Liver (tissue), 8 donors: ENCODE measurements at regions not wholly inside any gene's neighbourhood (a gene's known extent, or its start where the extent isn't known, plus 50 kb on each side); places are given as distances from the start of the nearest gene placed in this dataset.

ENCODE experiments used
- DNase-seq: peaks from one replicate; pipeline ENCODE4 v3.0.0-alpha.2; 2017; ENCODE audit warnings: low spot score
- H3K27ac ChIP-seq, 2 donors: one replicate each; pipeline ENCODE4 v1.7.0; 2013; ENCODE audit warnings: inconsistent platforms in 2 of 2, low read length in 2 of 2, control low read depth in 1 of 2, low read depth in 1 of 2, mild to moderate bottlenecking in 1 of 2
- H3K27me3 ChIP-seq, 4 donors: one replicate each; pipeline versions ENCODE4 v1.6.1 to v1.7.0; 2013; ENCODE audit warnings: low read length in 3 of 4, inconsistent platforms in 1 of 4, mild to moderate bottlenecking in 1 of 4, moderate library complexity in 1 of 4; ENCODE audit not compliant: control insufficient read depth in 4 of 4, insufficient read depth in 4 of 4
- H3K36me3 ChIP-seq, 4 donors: one replicate each; pipeline versions ENCODE4 v1.6.1 to v1.7.0; 2013; ENCODE audit warnings: low read length in 3 of 4, mild to moderate bottlenecking in 3 of 4, low read depth in 1 of 4, moderate library complexity in 1 of 4; ENCODE audit not compliant: control insufficient read depth in 4 of 4, insufficient read depth in 3 of 4
- H3K4me1 ChIP-seq, 4 donors: one replicate each; pipeline versions ENCODE4 v1.6.1 to v1.7.0; 2013; ENCODE audit warnings: low read length in 3 of 4, mild to moderate bottlenecking in 3 of 4, moderate library complexity in 1 of 4; ENCODE audit not compliant: control insufficient read depth in 4 of 4, insufficient read depth in 4 of 4
- H3K4me3 ChIP-seq, 3 donors: one replicate each; pipeline versions ENCODE4 v1.6.1 to v1.7.0; 2013; ENCODE audit warnings: low read length in 3 of 3, control low read depth in 1 of 3, low read depth in 1 of 3, mild to moderate bottlenecking in 1 of 3
- H3K9ac ChIP-seq, 2 donors: one replicate each; pipeline ENCODE4 v1.7.0; 2013; ENCODE audit warnings: low read length in 2 of 2, mild to moderate bottlenecking in 2 of 2, moderate library complexity in 2 of 2, control low read depth in 1 of 2, low read depth in 1 of 2
- H3K9me3 ChIP-seq, 4 donors: one replicate each; pipeline versions ENCODE4 v1.6.1 to v1.7.0; 2013; ENCODE audit warnings: low read length in 3 of 4; ENCODE audit not compliant: control insufficient read depth in 4 of 4
- CTCF ChIP-seq: fragments of 150-350 bp; IDR thresholded peaks from 2 replicates; pipeline ENCODE4 v1.5.1; 2017; ENCODE audit warnings: improper control_type of control experiment, low read depth, low read length; ENCODE audit not compliant: missing input control
- EGR1 ChIP-seq, 2 donors: IDR thresholded peaks; 2 replicates each; pipeline ENCODE4 v1.6.1; 2016 to 2018; ENCODE audit warnings: antibody characterized with exemption in 2 of 2, low read depth in 2 of 2
- FOXA1 ChIP-seq: IDR thresholded peaks from 2 replicates; pipeline ENCODE4 v1.6.1; 2016; ENCODE audit warnings: antibody characterized with exemption
- FOXA2 ChIP-seq: IDR thresholded peaks from 2 replicates; pipeline ENCODE4 v1.6.1; 2016; ENCODE audit warnings: antibody characterized with exemption
- HNF4A ChIP-seq, 2 donors: conservative IDR thresholded peaks; 2 replicates each; pipeline ENCODE4 v1.6.1; 2016; ENCODE audit warnings: antibody characterized with exemption in 2 of 2, mild to moderate bottlenecking in 2 of 2
- HNF4G ChIP-seq: IDR thresholded peaks from 2 replicates; pipeline ENCODE4 v1.6.1; 2016; ENCODE audit warnings: antibody characterized with exemption
- JUND ChIP-seq, 2 donors: IDR thresholded peaks; 2 replicates each; pipeline ENCODE4 v1.6.1; 2016; ENCODE audit warnings: antibody characterized with exemption in 2 of 2
- MAX ChIP-seq: IDR thresholded peaks from 2 replicates; pipeline ENCODE4 v1.6.1; 2016; ENCODE audit warnings: antibody characterized with exemption
- NR2F2 ChIP-seq: IDR thresholded peaks from 2 replicates; pipeline ENCODE4 v1.6.1; 2016; ENCODE audit warnings: antibody characterized with exemption
- RAD21 ChIP-seq, 2 donors: IDR thresholded peaks; 2 replicates each; pipeline ENCODE4 v1.6.1; 2016; ENCODE audit warnings: antibody characterized with exemption in 2 of 2, mild to moderate bottlenecking in 2 of 2
- REST ChIP-seq: IDR thresholded peaks from 2 replicates; pipeline ENCODE4 v1.6.1; 2016; ENCODE audit warnings: antibody characterized with exemption, mild to moderate bottlenecking
- RXRA ChIP-seq, 2 donors: IDR thresholded peaks; 2 replicates each; pipeline ENCODE4 v1.6.1; 2017 to 2018; ENCODE audit warnings: antibody characterized with exemption in 2 of 2, mild to moderate bottlenecking in 1 of 2
- SP1 ChIP-seq: IDR thresholded peaks from 2 replicates; pipeline ENCODE4 v1.6.1; 2018; ENCODE audit warnings: antibody characterized with exemption, mild to moderate bottlenecking
- TAF1 ChIP-seq: conservative IDR thresholded peaks from 2 replicates; pipeline ENCODE4 v1.6.1; 2016; ENCODE audit warnings: antibody characterized with exemption, mild to moderate bottlenecking
- YY1 ChIP-seq: IDR thresholded peaks from 2 replicates; pipeline ENCODE4 v1.6.1; 2016; ENCODE audit warnings: antibody characterized with exemption, mild to moderate bottlenecking
- WGBS: extraction: QIAGEN DNeasy Blood & Tissue Kit; methylation state at CpG from one replicate; pipeline ENCODE4 v1.1.7; 2013; 5-methylcytosine and 5-hydroxymethylcytosine counted together
- TF ChIP-seq, protein P1 (sequence below): IDR thresholded peaks from 2 replicates; pipeline ENCODE4 v1.6.1; 2016; ENCODE audit warnings: antibody characterized with exemption
- TF ChIP-seq, protein P2 (sequence below): IDR thresholded peaks from 2 replicates; pipeline ENCODE4 v1.6.1; 2016; ENCODE audit warnings: antibody characterized with exemption
- donor health status: healthy.
- donor health status: healthy.
- donor health status: healthy.
- donor health status: healthy.
- donor health status: healthy.

DNA sequence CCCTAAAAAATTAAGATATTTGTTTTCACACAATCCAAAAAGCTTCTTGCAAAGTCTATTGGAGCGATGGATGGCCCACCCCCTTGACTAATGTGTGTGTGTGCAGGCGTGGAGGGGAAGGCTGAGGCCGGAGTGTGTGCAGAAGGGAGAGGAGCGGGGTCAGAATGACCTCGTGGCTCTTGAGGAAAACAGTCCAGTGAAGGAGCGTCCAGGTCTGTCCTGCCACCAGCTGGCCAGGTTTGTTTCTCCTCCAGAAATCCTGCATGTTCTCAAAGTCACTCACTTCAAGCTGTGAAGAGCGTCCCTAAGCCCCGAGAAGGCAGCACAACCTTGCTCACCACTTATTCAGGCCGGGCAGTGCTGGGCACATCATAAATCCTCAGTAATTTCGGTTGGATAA is 69.5 kb upstream of the SSX2IP start:
- H3K4me1 ChIP-seq, result no peaks in the 10 kb centered on the region
- no peaks in the 10 kb centered on the region for H3K27me3 ChIP-seq
- no peaks in the 10 kb centered on the region for H3K9me3 ChIP-seq
- no peaks in the 10 kb centered on the region for H3K36me3 ChIP-seq
- no peak overlapping the region for H3K9ac ChIP-seq
- TF ChIP-seq MAX (no peak), HNF4A (conservative IDR thresholded peaks at IDR 0.05) (no peak), CTCF (no peak), TAF1 (no peak), YY1 (no peak), NR2F2 (no peak), RXRA (IDR thresholded peaks at IDR 0.05) (no peak), JUND (IDR thresholded peaks at IDR 0.05) (no peak), FOXA1 (no peak), SP1 (no peak), EGR1 (IDR thresholded peaks at IDR 0.05; ENCODE audit: low read depth in 2 of 2) (no peak), RAD21 (IDR thresholded peaks at IDR 0.05) (no peak), HNF4G (no peak), FOXA2 (no peak), REST (no peak)
- TF ChIP-seq, protein P1, sequence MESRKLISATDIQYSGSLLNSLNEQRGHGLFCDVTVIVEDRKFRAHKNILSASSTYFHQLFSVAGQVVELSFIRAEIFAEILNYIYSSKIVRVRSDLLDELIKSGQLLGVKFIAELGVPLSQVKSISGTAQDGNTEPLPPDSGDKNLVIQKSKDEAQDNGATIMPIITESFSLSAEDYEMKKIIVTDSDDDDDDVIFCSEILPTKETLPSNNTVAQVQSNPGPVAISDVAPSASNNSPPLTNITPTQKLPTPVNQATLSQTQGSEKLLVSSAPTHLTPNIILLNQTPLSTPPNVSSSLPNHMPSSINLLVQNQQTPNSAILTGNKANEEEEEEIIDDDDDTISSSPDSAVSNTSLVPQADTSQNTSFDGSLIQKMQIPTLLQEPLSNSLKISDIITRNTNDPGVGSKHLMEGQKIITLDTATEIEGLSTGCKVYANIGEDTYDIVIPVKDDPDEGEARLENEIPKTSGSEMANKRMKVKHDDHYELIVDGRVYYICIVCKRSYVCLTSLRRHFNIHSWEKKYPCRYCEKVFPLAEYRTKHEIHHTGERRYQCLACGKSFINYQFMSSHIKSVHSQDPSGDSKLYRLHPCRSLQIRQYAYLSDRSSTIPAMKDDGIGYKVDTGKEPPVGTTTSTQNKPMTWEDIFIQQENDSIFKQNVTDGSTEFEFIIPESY, result no peak
- TF ChIP-seq, protein P2, sequence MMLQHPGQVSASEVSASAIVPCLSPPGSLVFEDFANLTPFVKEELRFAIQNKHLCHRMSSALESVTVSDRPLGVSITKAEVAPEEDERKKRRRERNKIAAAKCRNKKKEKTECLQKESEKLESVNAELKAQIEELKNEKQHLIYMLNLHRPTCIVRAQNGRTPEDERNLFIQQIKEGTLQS, result no peak
- no peak for DNase-seq
- H3K4me3 ChIP-seq, result no peak overlapping the region
- H3K27ac ChIP-seq, result no peak overlapping the region
- WGBS, result 83% methylated on average over 10 of the region's 10 CpGs

DNA sequence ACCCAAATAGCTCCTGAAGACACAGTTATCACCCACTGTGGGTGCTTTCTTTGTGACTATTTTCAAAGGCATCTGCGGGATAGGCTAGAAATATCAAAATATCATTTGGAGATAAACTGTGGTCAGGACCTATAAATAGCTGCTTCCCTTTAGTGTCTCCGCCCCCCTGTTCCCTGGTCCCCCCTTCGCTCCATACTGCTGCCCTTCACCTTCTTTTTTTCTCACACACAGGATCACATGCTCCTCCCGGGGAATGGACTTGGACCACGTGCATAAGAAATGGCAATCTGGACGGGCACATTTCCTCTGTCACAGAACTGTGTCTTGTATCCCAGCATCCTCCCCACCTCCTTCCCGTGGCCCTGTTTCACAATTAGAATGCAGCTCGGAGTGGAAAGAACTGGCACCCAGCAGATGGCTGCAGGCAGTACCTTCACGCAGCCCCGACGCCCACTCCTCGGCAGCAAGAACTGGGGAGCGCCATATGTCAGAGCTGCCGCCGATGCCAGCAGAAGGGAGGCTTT is 68.8 kb upstream of the SSX2IP start:
- H3K4me1 ChIP-seq, result no peaks in the 10 kb centered on the region
- no peaks in the 10 kb centered on the region for H3K27me3 ChIP-seq
- H3K36me3 ChIP-seq, result no peaks in the 10 kb centered on the region
- no peak overlapping the region for H3K4me3 ChIP-seq
- no peak for DNase-seq
- WGBS, result 66% methylated on average over 15 of the region's 15 CpGs
- no peak for TF ChIP-seq JUND (IDR thresholded peaks at IDR 0.05)
- no peak overlapping the region for H3K9ac ChIP-seq
- H3K9me3 ChIP-seq, result no peaks in the 10 kb centered on the region
- no peak overlapping the region for H3K27ac ChIP-seq
